Left colon (tissue), 2 donors: ENCODE measurements at regions not wholly inside any gene's neighbourhood (a gene's known extent, or its start where the extent isn't known, plus 50 kb on each side); places are given as distances from the start of the nearest gene placed in this dataset.

Experiments
- ATAC-seq: fragments of 200-7000 bp; cut with Tn5 transposase; one replicate; pipeline ENCODE4 v1.9.1; 2020; ENCODE audit warnings: mild to moderate bottlenecking, moderate library complexity
- DNase-seq, 2 donors: peaks; one replicate each; pipeline ENCODE4 v3.0.0-alpha.2; 2020
- intact Hi-C, 2 donors: fragments of 100-400 bp; cut with DNase I in 1 of 2; cut with micrococcal nuclease in 1 of 2; formaldehyde crosslinking; loops; one replicate each; pipeline versions ENCODE4 v1.11.2 to v1.14.0; 2022; cut with DNase I, micrococcal nuclease
- donor health status: DM: no; HTN: no; CAD: no.
- donor health status: DM: yes; HTN: yes; CAD: no.

GRCh38 chr9:28770827-28771226 lies 1197.5 kb upstream of the C9orf72 start:
- no peak for DNase-seq
- intact Hi-C loops = no loop called here
- ATAC-seq = no peak

- no peak for ATAC-seq
- intact Hi-C loops = no loop called here
- no peak for DNase-seq
Measured at GRCh38 chr9:28774433-28775235, 1201.4 kb upstream of the C9orf72 start.

DNA sequence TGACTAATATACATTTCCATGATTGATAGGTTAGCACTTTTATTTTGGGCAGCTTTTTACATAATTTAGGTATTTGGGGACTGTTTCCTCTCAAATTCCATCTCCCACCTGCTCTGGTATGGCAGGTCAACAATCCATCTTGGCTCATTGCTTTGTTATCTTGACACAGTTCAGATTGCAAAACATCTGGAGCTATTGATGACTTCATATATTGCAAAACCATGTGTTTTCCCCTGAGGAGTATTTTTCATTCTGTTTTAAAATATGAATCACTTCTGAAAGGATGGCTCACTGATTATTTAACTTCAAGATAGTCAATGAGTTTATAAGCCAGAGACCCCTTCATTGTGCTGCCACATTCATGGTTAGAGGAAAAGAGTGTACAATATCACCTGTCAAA lies 1206.0 kb upstream of the C9orf72 start:
- DNase-seq (no peak), ATAC-seq (no peak)
- intact Hi-C loops = no loop called here

DNA sequence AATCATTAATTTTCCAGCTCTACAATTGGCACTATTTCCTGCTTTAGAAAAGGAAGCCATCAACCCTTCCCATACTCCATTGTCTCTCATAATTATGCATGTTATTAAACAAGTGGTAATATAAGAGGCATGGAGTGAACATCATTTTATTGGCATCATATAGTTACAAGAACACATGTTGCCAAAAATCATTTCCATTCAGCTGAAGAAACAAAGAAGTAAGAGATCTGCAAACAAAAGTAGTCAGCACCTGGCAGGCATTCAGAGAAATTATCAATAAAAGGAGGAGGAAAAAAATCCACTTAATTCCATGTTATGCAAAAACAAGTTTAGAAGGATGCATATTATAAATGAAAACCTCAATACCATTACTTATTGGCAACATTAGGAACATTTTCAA lies 1208.2 kb upstream of the C9orf72 start:
- no peak for DNase-seq
- intact Hi-C loops = no loop called here
- ATAC-seq = no peak

DNA sequence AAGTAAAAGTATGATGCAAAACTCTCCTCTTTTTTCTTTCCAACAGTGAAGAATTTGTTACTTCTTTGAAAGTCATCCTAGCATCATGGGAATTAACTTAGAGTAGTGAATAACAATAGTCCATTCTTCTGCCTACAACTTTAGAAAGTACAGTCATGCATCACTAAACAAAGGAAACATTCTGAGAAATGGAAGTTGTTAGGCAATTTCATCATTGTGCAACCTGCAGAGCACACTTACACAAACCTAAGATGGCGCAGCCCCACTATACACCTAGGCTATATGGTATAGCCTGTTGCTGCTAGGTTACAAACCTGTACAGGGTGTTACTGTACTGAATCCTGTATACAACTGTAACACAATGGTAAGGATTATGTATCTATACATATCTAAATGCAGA lies 1209.3 kb upstream of the C9orf72 start:
- ATAC-seq (no peak), DNase-seq (no peak)
- intact Hi-C loops = no loop called here

DNA sequence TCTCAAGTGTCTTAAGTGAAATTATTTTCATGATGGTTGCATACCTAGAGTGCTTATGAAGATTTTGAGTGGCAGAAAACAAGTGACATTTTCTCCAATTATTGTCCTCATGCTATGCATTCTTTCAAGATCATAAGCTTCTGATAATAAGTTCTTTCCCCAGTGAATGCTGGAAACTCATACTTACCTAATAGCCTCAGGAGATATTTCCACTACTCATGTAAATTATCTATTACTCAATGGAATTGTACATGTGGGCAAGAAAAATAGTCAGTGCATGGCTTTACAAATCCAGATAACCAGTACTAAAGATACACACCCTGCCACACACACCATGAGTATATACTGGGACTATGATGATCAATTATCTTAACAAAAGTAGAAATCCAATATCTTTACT lies 1219.4 kb upstream of the C9orf72 start:
- DNase-seq (no peak), ATAC-seq (no peak)
- intact Hi-C loops = no loop called here

DNA sequence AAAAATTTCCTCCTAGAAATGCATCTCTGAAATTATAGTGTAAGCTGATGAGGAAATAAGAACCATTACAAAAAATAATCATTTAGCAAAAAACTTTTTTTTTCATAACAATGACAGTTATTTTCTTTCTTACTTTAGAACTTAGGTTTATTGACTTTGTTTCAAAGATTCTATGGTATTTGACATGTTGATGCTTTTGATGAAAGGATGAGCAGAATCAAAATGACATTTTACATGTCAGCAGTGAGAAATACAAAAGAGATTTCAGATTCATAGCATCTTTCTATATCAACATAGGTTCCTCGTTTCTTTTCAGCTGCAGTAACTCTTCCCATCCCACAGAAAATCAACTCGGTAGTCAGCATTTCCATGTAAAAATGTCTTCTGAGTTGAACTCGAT lies 1226.6 kb upstream of the C9orf72 start:
- ATAC-seq (no peak), DNase-seq (no peak)
- intact Hi-C loops = no loop called here

DNA sequence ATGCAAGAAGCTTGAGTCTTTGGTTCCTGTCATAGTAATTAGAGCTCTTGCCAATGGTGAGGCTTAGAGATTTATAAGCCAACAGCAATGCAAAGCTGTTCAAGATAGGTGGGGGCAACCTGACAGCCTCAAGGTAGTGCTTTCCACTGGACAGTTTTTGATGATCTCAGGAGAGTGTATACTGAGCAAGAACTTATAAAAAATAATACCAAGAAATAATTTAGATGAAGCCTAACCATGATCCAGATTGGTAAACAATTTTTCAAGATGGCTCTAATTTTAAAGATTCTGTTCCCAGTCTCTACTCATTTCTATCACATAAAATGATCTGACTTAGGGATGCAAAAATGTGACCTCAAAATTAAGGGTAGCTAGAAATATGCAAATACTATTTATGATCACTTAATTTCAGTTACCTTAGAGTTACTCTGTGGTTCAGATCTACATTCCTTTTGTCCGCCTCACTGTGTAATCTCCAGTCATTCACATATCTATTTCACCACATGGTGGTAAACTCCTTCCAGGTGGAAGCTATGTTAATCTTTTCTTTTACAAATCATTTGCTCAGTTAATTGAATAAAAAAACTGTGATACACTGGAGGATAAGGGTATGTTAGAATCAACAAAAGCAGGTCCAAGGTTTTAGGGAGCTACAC lies 1228.0 kb upstream of the C9orf72 start:
- no peak for ATAC-seq
- intact Hi-C loops = no loop called here
- DNase-seq = no peak

GRCh38 chr9:28805197-28805596 lies 1231.9 kb upstream of the C9orf72 start:
- no peak for ATAC-seq
- DNase-seq = no peak
- intact Hi-C loops = no loop called here

GRCh38 chr9:28808042-28808441 lies 1234.8 kb upstream of the C9orf72 start:
- no peak for ATAC-seq
- intact Hi-C loops = no loop called here
- no peak for DNase-seq

DNA sequence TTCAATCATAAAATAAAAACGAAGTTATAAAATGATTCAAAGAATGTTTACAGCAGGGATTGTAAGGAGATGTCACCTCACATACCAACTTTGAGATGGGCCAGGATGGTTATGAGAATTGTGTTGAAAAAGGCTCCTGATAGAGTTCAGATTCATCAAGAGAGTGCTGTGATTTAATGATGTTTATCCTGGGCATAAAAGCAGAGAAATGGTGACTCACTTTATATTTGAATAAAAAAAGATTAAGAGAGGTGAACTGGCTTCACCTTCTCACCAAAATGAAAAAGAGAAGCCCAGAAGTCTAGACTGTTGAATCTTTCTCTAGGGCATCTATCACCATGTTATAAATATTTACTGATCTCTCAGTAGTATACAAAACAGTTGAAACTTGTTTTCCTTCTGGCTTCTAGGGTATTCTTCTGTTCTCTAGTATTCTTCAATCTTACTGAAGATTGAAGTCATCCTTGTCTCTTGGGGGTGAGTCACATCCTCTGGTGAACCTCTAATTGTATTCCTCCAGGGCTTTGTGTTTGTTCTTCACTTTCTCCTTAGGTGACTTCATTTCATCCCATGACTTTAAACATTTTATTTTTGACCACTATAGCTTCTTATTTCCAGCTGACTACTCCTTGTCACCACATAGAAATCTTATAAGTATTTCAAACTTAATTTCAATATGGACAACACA lies 1237.3 kb upstream of the C9orf72 start:
- ATAC-seq (no peak), DNase-seq (no peak)
- intact Hi-C loops = no loop called here

- ATAC-seq (no peak), DNase-seq (no peak)
- intact Hi-C loops = no loop called here
Measured at GRCh38 chr9:28820741-28821140, 1247.5 kb upstream of the C9orf72 start.

DNA sequence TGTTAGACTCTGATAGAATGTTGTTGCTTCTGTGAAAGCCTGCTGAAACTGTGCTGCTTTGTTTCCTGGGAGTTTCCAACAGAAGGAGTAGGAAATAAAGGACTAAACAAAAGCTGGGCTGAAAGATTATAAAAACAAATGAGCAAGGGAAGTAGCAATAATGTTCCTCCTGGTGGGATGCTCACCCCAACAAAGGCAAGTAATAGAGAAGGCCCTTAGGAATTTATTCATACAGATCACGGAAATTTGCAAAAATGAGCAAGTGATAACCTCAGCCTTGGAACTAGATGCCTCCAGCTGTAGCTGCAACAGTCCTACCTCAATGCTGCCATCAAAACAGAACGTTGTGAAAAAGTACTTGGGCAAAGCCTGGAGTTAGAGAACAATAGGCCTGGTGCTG lies 1248.0 kb upstream of the C9orf72 start:
- no peak for ATAC-seq
- no peak for DNase-seq
- intact Hi-C loops = no loop called here

DNA sequence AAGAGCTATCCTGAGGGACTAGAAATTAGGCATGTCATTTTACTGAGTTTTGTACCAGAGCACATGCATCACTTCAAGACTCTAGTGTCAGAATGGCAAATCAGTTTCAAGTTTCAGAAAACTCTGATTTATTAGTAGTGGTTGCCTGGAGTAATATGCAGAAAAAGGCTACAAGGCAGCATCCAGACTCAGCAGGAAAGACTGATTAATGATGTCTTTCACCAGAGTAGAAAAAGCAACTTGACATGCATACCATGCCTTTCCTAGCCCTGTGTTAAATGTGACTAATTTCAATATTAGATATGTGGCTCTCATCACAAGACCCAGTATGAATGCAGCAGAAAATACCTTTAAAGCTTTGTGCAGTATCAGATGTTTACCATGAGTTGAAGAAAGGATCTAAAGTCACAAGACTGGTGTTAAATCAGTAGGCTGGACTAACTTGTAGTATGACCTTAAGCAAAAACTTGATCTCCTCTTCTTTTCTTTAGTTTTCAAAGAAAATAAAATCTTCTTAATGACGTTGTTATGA lies 1251.2 kb upstream of the C9orf72 start:
- ATAC-seq = no peak
- no peak for DNase-seq
- intact Hi-C loops = no loop called here

DNA sequence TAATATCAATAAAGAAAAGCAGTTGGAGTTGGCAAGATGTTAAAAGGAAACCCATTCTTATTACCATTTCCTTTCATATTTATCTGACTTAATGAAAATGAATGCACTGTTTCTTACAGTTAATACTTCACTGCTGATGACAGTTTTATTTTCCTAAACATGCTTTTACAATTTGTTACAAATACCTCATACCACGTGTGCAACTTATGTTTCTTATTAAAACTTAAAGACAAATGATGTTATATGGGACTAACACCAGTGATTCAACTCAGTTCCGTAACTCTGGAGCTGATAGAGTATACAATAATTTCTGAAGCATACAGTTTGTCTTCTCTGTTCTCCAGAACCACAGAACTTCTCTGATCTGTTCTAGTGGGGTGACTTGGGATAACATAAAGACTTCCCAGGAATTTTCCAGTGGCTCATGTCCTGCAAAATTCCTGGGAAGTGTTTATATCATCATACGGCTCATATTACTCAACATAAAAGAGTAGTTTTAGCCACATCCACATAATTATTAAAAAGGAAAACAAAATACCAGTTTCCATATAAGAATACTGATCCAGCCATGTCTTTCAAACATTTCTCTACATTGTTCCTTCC lies 1259.0 kb upstream of the C9orf72 start:
- no peak for ATAC-seq
- intact Hi-C loops = no loop called here
- DNase-seq = no peak

DNA sequence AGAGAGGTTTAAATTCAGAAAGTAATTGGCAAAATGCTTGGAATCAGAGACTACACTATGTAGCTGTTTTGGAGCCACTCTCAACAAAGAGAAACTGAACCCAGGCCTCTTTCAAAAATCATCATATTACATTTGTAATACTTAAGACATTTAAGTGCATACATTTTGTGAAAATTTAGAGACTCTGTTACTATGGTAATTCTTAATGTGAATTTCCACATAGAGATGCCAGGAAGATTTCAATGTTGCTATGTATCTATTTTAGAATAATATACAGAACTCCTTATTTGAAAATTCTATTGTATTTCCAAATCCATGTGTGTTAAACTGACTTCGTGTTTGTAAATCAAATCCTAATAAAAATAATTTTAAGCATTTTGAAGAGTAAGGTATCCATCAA lies 1260.9 kb upstream of the C9orf72 start:
- DNase-seq = no peak

DNA sequence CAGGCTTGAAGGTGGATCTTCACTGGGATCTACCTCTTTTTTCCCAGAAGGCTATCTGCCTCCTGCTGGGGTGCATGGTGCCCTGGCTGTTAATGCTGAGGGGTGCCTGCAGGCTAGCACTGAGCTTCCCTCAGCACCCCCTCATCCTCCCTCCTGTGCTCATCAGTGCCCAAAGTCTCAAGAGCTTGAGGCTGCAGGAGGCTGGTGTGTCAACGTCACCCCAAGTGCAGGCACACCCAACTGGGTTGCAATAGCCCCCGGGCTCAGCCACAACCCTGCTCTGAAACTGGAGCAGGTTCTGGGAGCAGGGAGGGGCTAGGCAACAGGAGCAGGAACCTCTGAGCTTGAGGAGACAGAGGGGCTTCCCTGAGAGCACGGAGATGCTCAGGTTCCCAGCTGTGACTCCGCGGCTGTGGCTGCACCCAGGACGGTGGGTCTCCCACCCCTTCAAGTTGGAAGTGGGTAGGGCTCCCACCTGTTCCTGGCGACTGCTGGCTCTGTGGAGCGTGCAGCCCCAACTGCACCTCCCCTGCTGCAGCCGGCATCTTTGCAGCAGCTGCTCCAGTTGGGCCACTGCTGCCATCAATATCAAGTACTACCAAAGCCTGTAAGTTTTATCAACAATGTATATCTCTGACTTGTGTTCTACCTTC lies 1266.6 kb upstream of the C9orf72 start:
- DNase-seq (no peak), ATAC-seq (no peak)
- intact Hi-C loops = no loop called here

More for the DNA sequence above, 1260.9 kb upstream of the C9orf72 start:
- intact Hi-C loops = no loop called here
- ATAC-seq = no peak

DNA sequence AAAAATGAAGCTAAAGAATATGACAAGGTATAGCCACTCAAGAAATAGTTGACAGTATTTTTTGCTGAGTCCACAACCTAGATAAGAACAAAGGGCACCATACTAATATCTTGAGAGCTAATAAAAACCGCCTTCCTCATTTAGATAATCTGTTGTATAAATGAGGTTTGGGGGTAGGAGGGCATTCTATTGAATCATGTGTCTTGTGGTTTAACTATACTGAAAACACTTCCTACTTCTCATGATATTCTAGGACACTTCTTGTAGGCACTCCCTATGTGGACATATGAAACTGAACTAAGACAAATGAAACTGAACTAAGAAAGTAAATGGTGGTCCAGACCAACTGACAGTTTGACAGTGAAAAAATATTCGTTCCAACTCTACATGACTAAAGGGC lies 1268.5 kb upstream of the C9orf72 start:
- intact Hi-C loops = no loop called here
- no peak for ATAC-seq

GRCh38 chr9:28847331-28847730 lies 1274.0 kb upstream of the C9orf72 start:
- DNase-seq (no peak), ATAC-seq (no peak)
- intact Hi-C loops = no loop called here

More for the DNA sequence above, 1268.5 kb upstream of the C9orf72 start:
- no peak for DNase-seq
